Retinal pigment epithelial cell (primary cell): ENCODE measurements at regions not wholly inside any gene's neighbourhood (a gene's known extent, or its start where the extent isn't known, plus 50 kb on each side); places are given as distances from the start of the nearest gene placed in this dataset.
"Not testable (repeated sequence)": the region's sequence is repeated elsewhere in the genome, so short reads cannot be mapped to it uniquely, and the experiment has no call there.

ENCODE experiments used
- DNase-seq: peaks from one replicate; pipeline ENCODE4 v3.0.0-alpha.2; 2010; ENCODE audit warnings: low read depth
- H3K4me3 ChIP-seq: 2 replicates; pipeline ENCODE4 v1.5.1; 2011; ENCODE audit warnings: mild to moderate bottlenecking, low read length, control low read depth, moderate library complexity
- CTCF ChIP-seq: conservative IDR thresholded peaks from 2 replicates; pipeline ENCODE4 v1.5.1; 2011; ENCODE audit warnings: low read depth, low read length, control low read depth, inconsistent platforms

- no peak for TF ChIP-seq CTCF
- H3K4me3 ChIP-seq = no peak overlapping the region
- no peak for DNase-seq
Measured at GRCh38 chr6:88442737-88443136, 276.6 kb upstream of the CNR1 start.

GRCh38 chr6:88441346-88441745 is 275.2 kb upstream of the CNR1 start:
- TF ChIP-seq CTCF = no peak
- no peak for DNase-seq
- no peak overlapping the region for H3K4me3 ChIP-seq

GRCh38 chr6:88428068-88428467 is 261.9 kb upstream of the CNR1 start:
- no peak overlapping the region for H3K4me3 ChIP-seq
- DNase-seq = no peak
- no peak for TF ChIP-seq CTCF

- no peak for DNase-seq
- no peak overlapping the region for H3K4me3 ChIP-seq
- TF ChIP-seq CTCF = no peak
Measured at GRCh38 chr6:88426005-88426404, 259.9 kb upstream of the CNR1 start.

GRCh38 chr6:88422831-88423230 is 256.7 kb upstream of the CNR1 start:
- DNase-seq = no peak
- peak; percentile 22 for TF ChIP-seq CTCF
- H3K4me3 ChIP-seq = no peak overlapping the region

GRCh38 chr6:88420967-88421488 is 254.9 kb upstream of the CNR1 start:
- DNase-seq, H3K4me3 ChIP-seq: not testable (repeated sequence)

- not testable (repeated sequence) for DNase-seq, H3K4me3 ChIP-seq
Measured at GRCh38 chr6:88418921-88419810, 253.0 kb upstream of the CNR1 start.

GRCh38 chr6:88417361-88417760 is 251.2 kb upstream of the CNR1 start:
- H3K4me3 ChIP-seq, DNase-seq: not testable (repeated sequence)
